Progenitor cell of endocrine pancreas (in vitro differentiated cells): ENCODE measurements at regions not wholly inside any gene's neighbourhood (a gene's known extent, or its start where the extent isn't known, plus 50 kb on each side); places are given as distances from the start of the nearest gene placed in this dataset.

Source experiments
- DNase-seq: peaks from one replicate; pipeline ENCODE4 v3.0.0; 2021; ENCODE audit warnings: low spot score; ENCODE audit not compliant: unreplicated experiment
- H3K27ac Mint-ChIP-seq: 2 replicates; pipeline ENCODE4 v1.8.0; 2021; ENCODE audit warnings: mild to moderate bottlenecking, moderate library complexity, mixed read lengths
- H3K27me3 Mint-ChIP-seq: 2 replicates; pipeline ENCODE4 v1.8.0; 2021; ENCODE audit warnings: mixed read lengths
- H3K36me3 Mint-ChIP-seq: 2 replicates; pipeline ENCODE4 v1.8.0; 2022; ENCODE audit warnings: mixed read lengths; ENCODE audit not compliant: insufficient read depth
- H3K4me1 Mint-ChIP-seq: 2 replicates; pipeline ENCODE4 v1.8.0; 2021; ENCODE audit warnings: low read depth, mixed read lengths
- H3K4me3 Mint-ChIP-seq: 2 replicates; pipeline ENCODE4 v1.8.0; 2021; ENCODE audit warnings: low read depth, mild to moderate bottlenecking, moderate library complexity, mixed read lengths
- H3K9me3 Mint-ChIP-seq: 2 replicates; pipeline ENCODE4 v1.8.0; 2021; ENCODE audit warnings: low read depth, mixed read lengths
- TF ChIP-seq, protein P1 (sequence below): fragments of 200-600 bp; sonication (generic); IDR thresholded peaks from one replicate; pipeline ENCODE4 v1.5.0; 2021; ENCODE audit warnings: antibody characterized with exemption, mild to moderate bottlenecking; ENCODE audit not compliant: unreplicated experiment

DNA sequence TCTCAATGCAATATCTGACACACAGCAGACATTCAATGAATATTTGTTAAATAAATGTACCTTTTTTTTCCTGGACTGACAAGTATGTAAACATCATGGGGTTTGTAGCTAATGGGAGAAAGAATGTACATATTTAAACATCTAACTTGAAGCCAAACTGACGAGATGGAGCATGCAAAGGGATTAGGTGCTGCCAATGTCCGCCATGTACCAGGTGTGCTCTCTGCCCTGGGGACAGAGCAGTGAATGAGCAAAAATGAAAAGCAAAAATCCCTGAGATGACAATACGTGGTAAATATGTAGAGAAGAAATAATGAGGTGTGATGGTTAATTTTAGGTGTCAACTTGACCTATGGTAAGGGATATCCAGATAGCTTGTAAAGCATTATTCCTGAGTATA lies 247.4 kb upstream of the CELF4 start:
- Mint-ChIP-seq H3K36me3 (no peaks in the 10 kb centered on the region), H3K27me3 (no peaks in the 10 kb centered on the region), H3K9me3 (peaks cover 9% of the 10 kb centered on the region), H3K4me3 (no peak overlapping the region), H3K4me1 (no peaks in the 10 kb centered on the region), H3K27ac (no peak overlapping the region)
- TF ChIP-seq, protein P1, sequence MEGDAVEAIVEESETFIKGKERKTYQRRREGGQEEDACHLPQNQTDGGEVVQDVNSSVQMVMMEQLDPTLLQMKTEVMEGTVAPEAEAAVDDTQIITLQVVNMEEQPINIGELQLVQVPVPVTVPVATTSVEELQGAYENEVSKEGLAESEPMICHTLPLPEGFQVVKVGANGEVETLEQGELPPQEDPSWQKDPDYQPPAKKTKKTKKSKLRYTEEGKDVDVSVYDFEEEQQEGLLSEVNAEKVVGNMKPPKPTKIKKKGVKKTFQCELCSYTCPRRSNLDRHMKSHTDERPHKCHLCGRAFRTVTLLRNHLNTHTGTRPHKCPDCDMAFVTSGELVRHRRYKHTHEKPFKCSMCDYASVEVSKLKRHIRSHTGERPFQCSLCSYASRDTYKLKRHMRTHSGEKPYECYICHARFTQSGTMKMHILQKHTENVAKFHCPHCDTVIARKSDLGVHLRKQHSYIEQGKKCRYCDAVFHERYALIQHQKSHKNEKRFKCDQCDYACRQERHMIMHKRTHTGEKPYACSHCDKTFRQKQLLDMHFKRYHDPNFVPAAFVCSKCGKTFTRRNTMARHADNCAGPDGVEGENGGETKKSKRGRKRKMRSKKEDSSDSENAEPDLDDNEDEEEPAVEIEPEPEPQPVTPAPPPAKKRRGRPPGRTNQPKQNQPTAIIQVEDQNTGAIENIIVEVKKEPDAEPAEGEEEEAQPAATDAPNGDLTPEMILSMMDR, result no peak
- no peak for DNase-seq

- Mint-ChIP-seq H3K9me3 (peaks cover 10% of the 10 kb centered on the region), H3K27ac (no peak overlapping the region), H3K4me3 (no peak overlapping the region), H3K27me3 (no peaks in the 10 kb centered on the region), H3K4me1 (no peaks in the 10 kb centered on the region), H3K36me3 (no peaks in the 10 kb centered on the region)
- TF ChIP-seq, protein P1, result no peak
- no peak for DNase-seq
Measured at GRCh38 chr18:37805773-37806404, 240.3 kb upstream of the CELF4 start.

GRCh38 chr18:37796823-37797349 lies 231.3 kb upstream of the CELF4 start:
- Mint-ChIP-seq H3K27me3 (no peaks in the 10 kb centered on the region), H3K36me3 (no peaks in the 10 kb centered on the region), H3K27ac (no peak overlapping the region), H3K4me1 (no peaks in the 10 kb centered on the region), H3K9me3 (no peaks in the 10 kb centered on the region), H3K4me3 (no peak overlapping the region)
- TF ChIP-seq, protein P1, result no peak
- DNase-seq, result no peak

DNA sequence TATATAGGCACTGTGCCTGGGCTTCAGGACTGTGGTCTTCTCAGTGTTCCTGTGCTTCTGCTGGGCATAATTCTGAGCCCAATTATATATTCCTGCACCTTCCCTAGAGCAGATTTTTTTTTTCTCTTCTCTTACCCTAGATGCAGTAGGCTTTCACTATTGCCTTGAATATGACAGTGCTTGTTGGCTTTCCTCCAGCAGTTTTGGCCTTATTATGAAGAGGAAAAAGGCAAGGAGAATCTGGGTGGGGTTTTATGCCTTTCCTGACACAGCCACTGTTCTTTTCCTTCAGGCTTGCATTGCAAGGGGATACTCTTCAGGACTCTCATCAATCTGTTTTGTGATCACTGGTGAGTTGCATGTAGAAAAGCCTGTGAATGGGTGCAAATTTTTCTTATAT lies 221.9 kb upstream of the CELF4 start:
- H3K4me3 Mint-ChIP-seq, result no peak overlapping the region
- DNase-seq, result no peak
- H3K9me3 Mint-ChIP-seq, result peaks cover 3% of the 10 kb centered on the region
- peaks cover 2% of the 10 kb centered on the region for H3K27me3 Mint-ChIP-seq
- H3K36me3 Mint-ChIP-seq, result no peaks in the 10 kb centered on the region
- no peaks in the 10 kb centered on the region for H3K4me1 Mint-ChIP-seq
- TF ChIP-seq, protein P1, result no peak
- no peak overlapping the region for H3K27ac Mint-ChIP-seq

DNA sequence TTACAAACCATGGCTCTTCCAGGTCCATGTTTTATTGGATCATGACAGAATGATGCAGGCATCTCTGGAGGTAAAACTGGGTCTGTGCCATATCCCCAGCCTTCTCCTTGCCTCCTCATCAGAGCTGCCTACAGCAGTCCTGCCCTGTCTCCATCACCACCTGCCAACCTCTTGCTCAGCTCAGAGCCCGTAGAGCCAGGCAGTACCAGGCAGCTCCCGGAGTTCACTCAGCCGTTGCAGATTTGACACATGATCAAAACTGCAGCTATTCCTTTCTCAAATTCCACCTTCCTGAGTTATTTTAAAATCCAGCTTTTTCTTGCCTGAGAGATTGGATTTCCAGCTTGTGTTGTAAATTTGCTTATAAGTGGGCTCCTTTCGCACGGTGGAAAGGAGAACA lies 218.2 kb upstream of the CELF4 start:
- Mint-ChIP-seq H3K4me1 (no peaks in the 10 kb centered on the region), H3K27ac (no peak overlapping the region), H3K27me3 (no peaks in the 10 kb centered on the region), H3K9me3 (peaks cover 3% of the 10 kb centered on the region), H3K4me3 (no peak overlapping the region), H3K36me3 (no peaks in the 10 kb centered on the region)
- DNase-seq, result no peak
- TF ChIP-seq, protein P1, result no peak
